HFF-Myc (cell line): ENCODE measurements at regions not wholly inside any gene's neighbourhood (a gene's known extent, or its start where the extent isn't known, plus 50 kb on each side); places are given as distances from the start of the nearest gene placed in this dataset.
A peak's percentile ranks its signal among the peaks of the same experiment; 100 is the strongest.

Experiments used
- DNase-seq: peaks from one replicate; pipeline ENCODE4 v3.0.0-alpha.2; 2011; ENCODE audit warnings: low read depth; ENCODE audit errors: extremely low read depth
- H3K4me3 ChIP-seq: replicated peaks from 2 replicates; pipeline ENCODE4 v1.5.1; 2011; ENCODE audit warnings: low read depth, mild to moderate bottlenecking, control low read depth, low read length
- TF ChIP-seq, protein P1 (sequence below): IDR thresholded peaks from 2 replicates; pipeline ENCODE4 v1.5.1; 2012; ENCODE audit warnings: mild to moderate bottlenecking, low read depth, low read length, control low read depth; ENCODE audit errors: missing control alignments

DNA sequence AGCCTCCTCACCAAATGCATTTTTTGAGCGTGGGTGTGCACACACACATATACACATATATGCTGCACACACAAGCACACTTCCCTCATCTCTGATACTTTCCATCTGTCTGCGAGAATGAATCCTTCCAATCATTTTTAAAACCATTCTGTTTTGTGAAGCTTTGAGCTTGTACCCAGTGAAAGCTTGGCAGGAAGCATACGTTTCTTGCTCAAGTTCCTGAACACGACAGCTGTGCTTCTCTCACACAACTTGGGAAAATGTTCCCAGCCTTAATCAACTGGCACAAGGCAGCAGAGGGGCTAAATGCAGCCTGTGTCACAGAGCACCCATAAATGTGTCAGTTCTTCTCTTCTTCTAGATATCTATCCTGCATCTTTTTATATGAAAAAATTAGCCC lies 524.0 kb upstream of the KIRREL3 start:
- TF ChIP-seq, protein P1, sequence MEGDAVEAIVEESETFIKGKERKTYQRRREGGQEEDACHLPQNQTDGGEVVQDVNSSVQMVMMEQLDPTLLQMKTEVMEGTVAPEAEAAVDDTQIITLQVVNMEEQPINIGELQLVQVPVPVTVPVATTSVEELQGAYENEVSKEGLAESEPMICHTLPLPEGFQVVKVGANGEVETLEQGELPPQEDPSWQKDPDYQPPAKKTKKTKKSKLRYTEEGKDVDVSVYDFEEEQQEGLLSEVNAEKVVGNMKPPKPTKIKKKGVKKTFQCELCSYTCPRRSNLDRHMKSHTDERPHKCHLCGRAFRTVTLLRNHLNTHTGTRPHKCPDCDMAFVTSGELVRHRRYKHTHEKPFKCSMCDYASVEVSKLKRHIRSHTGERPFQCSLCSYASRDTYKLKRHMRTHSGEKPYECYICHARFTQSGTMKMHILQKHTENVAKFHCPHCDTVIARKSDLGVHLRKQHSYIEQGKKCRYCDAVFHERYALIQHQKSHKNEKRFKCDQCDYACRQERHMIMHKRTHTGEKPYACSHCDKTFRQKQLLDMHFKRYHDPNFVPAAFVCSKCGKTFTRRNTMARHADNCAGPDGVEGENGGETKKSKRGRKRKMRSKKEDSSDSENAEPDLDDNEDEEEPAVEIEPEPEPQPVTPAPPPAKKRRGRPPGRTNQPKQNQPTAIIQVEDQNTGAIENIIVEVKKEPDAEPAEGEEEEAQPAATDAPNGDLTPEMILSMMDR, result no peak
- no peak overlapping the region for H3K4me3 ChIP-seq
- DNase-seq, result no peak

DNA sequence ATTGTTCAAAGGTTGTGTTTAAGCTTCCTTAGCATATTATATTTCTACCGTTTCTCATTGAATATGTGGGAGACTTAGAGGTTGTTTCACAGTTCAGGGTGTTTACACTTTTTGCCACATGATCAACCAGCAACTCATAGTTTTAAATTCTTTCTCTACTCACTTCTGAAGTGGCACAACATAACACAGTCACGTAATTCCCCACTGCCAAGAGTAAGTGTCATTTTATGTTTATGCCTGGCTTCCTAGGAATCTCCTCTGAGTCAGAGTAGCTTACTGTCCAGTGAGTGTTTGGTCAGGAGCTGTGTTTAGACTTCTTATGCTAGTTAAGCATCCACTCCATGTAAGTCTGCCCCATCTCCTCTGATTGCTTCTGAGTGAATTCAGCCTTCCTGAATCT lies 520.8 kb upstream of the KIRREL3 start:
- DNase-seq, result no peak
- TF ChIP-seq, protein P1, result no peak
- H3K4me3 ChIP-seq, result no peak overlapping the region

DNA sequence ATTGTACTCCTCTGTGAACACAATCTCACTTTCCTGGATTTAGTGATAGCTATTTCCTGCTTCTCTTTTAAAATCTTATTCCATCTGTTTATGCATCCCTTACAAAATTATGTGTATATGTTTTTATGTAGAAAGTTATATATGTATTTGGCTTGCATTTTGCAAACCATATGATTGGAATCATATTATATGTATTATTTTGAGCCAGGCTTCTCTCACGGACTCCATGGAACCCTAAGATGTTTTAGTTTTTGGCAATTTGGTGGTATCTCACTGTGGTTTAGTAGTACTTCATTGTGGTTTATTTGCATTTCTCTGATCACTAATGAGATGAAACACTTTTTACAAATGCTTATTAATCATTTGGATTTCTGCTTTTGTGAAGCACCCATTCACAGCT lies 507.3 kb upstream of the KIRREL3 start:
- TF ChIP-seq, protein P1, result no peak
- H3K4me3 ChIP-seq, result no peak overlapping the region
- no peak for DNase-seq

DNA sequence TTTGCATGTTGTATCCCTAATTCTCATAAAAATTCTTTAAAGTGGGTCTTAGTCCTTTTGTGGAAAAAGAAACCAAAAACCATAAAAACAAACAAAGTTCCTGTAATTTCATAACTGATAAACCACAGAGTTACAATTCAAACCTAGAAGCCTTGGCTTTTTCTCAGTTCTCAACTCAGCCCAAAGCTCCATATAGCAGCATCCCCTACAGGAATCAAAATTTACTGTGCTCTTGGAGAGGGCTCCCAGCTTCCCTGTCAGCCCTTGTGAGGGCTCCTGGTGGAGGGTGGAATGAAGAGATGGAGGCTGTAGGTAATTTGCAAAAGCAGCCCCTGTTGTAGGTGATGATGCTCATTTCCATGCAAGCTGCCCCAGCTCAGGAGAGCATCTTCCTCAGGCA lies 506.1 kb upstream of the KIRREL3 start:
- no peak overlapping the region for H3K4me3 ChIP-seq
- no peak for DNase-seq
- TF ChIP-seq, protein P1, result no peak

DNA sequence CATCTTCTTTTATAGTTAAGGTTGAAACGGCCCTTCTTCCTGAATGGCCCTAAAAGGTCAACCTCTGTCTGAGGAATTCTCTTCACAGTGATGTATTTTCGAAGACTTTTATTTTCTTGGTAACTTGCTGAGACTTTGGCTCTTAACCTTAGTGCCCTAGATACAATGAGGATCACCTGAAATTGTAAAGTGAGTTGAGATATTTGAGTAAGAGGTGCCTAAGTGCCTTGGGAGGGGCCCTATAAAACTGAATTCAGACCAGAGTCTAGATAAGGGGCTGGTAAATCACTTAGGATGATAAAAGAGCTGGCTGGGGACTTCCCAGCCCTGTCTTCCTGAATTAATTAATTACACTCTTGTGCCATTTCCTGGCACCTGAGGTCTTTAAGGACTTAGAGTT lies 505.6 kb upstream of the KIRREL3 start:
- TF ChIP-seq, protein P1, result no peak
- H3K4me3 ChIP-seq, result no peak overlapping the region
- DNase-seq, result no peak

DNA sequence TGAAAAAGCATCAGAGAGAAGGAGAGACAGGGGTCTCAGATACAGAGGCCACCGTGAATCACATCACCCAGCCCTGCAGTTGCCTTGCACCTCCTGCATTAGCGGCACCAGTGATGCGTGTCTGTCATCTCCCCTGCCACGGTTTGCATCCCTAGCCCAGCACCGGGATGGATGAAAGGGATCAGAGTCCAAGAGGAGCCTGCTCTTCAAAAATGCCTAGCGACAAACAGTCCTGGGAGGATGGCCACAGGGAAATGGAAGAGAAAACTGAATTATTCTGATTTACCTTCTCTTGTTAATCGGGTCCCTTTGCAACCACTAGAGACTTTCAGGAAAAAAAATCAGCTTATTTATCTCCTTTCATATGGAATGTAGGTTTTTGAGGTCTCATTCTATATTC lies 495.6 kb upstream of the KIRREL3 start:
- no peak for DNase-seq
- no peak overlapping the region for H3K4me3 ChIP-seq
- TF ChIP-seq, protein P1, result no peak

DNA sequence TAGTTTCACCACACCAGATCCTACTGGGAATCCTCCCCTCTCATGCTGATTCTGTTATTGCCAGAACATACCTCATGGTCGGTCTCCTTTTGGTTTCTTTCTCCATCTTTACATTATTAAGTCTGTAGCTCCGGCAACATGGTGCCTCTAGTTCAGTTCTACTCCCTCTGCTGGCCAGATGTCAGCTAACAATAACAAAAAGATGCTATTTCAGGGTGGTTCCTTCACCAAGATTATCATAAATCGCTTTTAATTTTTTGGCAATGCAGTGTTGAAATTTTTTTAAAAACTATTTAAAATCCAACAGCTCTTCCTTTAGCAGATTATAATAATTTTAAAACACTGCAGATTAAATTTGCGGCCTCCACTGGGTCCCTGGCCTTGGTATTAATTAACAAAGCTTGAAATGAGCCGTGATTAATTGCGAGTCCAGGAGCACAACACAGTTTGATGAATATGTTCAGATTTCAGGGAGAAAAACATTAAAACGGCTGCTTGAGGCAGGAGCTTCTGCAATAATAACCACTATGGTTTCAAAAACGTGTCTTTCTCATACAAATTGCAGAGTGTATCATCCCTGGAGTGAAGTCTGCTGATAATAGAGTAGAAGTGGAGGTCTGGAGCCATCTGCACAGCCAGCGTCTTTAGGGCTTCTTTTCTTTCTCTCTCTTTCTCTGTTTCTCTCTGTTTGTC lies 492.9 kb upstream of the KIRREL3 start:
- TF ChIP-seq, protein P1, result peak; percentile 47
- no peak overlapping the region for H3K4me3 ChIP-seq
- DNase-seq, result peak; percentile 5
